C1 segment of cervical spinal cord (tissue), 14 donors: ENCODE measurements at regions not wholly inside any gene's neighbourhood (a gene's known extent, or its start where the extent isn't known, plus 50 kb on each side); places are given as distances from the start of the nearest gene placed in this dataset.

Source experiments
- DNase-seq, 14 donors: peaks; one replicate each; lab custom pipeline; 2025; lab: John Stamatoyannopoulos, UW

DNA sequence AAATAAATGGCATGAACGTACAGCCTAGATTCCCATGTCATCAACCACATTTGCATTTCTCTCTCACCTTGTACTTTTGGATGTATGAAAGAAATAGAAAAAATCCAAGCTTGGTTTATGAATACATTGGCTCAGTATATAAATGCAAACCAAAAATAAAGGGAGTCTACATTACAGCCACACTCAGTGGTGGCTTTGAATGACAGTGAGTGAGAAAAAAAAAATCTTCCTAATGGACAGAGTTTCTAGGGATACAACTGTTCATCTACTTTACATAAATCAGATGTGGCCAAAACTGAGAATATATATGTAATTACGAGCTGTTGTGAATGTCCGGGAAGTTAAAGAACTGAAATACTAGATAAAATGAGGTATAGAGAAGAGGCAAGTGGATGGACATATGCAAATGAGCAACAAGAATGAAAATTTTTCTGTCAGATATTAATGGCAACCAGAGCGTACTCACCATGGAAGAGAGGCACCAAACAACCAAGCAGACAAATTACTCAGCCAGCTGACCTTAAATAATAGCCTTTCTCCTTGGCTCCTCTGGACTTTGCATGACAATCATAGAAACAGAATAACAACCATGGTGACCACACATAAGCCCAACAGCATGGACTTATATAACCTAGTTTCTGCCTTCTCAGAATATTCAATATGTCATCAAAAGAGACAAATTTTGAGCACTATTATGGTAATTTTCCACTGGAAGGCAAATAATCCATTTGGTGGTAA is 1305.8 kb downstream of the OTOL1 start:
- DNase-seq: no peak

DNA sequence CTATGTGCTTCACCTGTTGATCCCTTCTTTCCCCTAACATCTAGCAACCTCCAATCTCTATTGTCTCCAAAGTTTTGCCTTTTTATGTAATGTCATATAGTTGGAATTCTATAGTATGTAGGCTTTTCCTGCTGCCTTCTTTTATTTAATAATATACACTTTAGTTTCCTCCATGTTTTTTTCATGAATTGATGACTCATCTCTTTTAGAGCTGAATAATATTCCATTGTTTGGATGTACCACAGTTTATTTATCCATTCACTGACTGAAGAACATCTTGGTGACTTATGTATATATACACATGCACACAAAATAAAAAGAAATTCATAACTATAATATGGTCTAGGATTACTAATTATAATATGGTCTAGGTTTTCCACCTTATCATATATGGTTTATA is 1314.2 kb downstream of the OTOL1 start:
- no peak for DNase-seq

DNA sequence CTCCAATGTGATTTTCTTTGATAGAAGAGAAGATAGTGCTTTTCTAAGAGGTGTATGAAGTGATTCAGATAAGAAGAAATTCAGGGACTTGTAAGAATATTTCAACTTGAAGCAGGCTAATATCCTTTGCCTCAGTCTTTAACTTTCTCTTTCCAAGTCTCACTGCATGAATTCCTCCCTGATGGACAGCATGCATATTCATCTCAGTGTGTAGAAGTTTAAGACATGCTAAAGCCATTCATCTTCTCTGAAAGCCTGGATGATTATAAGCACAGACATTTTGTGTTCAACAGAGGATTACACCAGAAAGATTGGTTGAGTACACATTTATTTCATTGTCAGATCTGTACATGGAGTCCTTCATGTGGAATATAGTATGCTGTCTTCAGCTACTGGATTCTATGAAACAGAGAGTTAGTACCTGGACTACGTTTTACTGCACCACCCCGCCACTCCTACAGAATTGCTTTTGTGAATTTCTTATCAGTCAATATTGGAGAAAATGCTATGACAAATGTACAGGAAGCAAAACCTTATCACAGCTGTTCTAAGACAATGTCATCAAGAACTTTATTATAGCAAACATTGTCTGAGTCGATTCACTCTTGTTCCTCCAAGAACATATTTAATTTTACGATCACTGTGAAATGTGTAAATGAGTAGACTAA is 1346.1 kb downstream of the OTOL1 start:
- DNase-seq: no peak

DNA sequence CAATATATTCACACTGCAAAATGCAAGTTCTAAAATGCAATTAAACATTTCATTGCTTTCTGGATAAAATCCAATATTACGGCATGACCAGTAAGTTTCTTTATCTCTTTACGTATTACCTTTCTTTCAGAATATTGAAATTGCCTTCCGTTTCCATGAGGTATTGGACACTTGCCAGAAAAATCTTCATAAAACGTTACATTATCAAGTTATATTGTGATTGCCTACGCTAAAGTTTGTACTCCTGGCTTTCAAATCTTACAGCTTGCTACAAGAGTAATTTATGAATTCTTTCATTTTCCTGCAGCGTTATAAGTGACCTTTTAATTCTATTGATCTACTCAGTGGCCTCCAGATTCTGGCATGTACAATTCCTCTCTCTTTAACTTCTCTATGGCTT is 1349.3 kb downstream of the OTOL1 start:
- DNase-seq: no peak

DNA sequence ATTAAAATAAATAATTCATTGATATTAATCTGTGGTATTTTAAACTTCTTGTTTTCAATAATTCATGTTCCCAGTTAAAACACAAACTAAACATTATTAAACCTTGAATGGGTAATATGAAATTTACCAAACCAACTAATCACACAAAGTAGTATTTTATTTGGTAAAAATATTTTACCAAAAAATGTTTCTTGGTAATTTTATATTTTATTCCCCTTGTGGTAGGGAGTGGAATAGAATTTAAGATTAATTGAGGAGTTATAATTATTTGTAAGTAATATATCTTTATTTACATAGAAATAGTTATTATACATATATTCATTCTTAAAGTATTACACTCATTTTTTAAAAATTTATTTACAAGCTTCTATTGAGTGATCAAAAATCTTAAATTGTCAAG is 1350.9 kb downstream of the OTOL1 start:
- DNase-seq: no peak

DNA sequence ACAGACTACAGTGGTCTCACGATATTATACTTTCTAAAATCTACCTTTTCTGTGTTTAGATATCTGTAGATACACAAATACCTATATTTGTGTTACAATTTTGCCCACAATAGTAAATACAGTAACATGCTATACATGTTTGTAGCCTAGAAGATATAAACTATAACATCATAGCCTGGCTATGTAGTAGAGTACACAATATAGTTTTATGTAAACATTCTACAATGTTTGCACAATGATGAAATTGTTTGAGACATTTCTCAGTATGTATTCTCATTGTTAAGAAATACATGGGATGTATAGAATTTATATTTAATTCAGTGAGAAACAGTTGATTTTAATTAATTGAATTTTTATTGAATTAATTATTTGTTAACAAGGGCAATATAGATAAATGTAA is 1367.0 kb downstream of the OTOL1 start:
- DNase-seq: no peak

DNA sequence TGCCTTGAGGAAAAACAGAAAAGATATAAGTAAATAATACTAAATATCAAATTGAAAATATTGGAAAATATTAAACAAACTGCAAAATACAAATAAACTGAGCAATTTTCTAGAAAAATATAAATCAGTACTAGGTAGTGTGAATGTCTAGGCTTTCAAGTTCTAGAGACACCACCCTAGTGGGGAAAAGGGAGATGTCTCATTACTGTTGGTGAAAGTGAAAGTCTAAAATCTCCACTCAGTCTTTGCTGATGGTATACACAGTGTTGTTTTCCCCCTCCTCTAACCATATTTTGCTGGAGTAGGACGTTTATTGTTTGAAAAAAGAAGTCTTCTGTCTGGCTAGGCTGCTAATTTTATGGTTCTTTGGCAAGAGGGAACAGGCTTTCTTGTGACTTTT is 1368.9 kb downstream of the OTOL1 start:
- no peak for DNase-seq

DNA sequence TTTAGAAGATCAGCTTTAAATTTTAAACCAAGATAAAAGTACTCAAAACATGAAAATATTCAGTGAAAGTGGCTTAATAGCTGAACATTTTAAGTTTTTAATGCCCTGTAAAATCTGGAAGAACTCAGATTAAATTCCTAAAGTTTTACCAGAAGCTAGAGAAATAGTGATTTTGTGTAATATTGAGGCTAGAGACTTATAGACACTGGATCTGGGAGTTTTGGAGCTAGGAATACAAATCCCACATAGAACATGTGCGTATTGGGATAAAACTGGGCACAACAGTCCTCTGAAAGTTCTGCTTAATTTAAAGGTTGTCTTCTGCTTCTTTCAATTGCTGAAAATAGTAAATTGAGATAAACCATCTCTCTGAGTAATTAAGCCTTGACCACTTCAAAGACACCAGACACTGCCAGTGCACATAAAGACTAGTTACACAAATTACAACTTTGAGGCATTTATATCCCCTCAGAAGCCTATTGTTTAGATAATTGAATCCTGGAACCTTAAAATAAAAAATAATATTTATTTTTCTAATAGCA is 1382.5 kb downstream of the OTOL1 start:
- no peak for DNase-seq

DNA sequence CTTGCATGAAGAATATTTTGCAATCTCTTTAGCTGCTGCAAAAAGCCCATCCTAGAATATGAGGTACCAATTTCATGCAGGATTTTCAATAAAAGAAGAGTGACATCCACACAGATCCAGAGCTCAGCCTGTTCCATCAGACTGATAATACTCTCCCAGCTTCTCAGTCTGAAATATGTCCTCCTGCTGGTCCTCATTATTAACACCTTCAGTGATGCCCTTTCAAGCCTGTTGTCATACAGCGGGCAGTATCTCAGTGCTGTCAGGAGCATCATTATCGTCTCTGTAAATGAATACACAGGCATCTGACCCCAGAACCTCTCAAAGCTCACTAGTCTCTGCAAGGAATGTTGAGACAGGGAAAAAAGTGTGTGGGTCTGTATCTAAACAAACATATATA is 1387.8 kb downstream of the OTOL1 start:
- no peak for DNase-seq

DNA sequence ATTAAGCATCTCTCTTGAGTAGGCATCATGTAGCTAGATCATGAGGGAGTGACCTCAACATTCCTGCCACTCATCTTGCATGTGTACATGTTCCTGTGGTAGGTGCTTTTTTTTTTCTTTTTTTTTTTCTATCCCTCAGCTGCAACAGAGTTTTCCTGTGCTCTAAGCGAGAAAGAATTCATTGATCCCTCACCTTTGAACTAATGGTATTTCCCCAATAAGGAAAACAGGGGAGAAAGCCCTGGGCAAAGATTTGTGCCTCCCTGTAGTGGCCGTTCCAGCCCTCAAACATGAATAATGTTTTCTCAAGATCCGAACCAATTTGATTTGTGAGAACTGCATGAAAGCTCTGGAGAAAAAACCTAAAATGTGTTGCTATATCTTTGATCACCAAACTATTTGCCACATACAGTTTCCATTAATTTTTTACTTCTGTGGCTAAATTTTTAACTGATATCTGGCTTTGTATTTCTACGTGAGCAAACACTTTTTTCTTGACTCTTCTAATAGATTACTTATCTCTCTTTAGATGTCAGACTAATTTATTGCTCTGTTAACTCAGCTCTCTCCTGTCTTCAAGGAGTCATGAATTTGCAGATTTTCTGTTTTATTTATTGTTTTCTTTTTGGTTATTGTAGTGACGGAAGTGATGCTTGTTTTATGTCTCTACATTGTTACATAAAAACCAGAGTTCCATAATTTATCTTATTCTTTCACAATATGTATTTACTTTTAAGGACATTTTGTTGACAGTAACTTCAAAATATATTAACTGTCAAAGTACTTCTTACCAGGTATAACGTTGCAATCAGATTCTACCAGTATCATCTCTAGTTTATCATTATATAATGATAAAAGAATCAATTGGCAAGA is 1396.5 kb downstream of the OTOL1 start:
- no peak for DNase-seq

DNA sequence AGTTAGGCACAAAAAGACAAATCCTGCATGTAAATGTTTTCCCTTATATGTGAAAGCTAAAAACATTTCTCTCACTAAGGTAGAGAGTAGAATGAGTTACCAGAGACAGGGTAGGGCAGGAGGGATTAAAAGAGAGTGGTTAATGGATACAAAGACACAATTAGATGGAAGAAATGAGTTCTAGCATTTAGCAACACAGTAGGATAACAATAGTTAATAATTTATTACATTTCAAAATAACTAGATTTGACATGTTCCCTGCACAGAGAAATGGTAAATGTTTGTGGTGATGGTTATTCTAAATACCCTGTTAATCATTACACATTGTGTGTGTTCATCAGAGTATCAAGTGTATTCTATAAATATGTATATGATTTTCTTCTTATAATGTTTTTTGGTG is 1400.7 kb downstream of the OTOL1 start:
- no peak for DNase-seq

DNA sequence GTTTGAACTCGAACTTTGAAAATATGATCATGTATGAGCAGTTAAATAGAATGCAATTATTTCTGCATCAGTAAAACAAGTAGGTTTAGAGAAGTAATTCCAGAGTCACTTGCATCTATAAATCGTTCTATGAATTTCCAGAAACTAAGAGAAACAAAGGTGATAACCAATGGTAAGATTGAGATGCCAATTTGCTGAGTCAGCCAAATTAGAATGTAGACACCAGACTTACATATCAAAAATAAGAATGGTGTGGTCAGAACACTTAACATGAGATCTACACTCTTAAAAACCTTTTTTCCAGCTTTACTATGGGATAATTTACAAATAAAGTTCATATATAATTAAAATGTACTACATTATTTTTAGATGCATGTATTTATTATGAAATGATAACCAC is 1435.9 kb downstream of the OTOL1 start:
- DNase-seq: no peak

DNA sequence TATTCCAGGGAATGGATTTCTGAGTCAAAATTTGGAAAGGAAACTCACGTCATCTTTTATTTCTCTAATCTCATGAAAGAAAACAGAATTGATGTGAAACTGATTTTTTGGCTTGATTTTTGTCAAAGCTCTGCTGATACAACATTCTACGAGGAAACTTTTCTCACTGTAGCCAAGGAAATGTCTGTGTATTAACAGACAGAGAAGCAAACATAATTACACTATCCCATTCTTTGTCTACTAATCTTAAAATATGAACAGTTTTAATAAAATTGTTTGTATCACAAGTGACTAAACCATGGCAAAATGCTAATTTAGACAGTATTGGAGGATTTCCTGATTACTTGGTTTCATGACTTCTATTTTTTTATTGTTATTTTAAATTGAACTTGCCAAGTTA is 1437.0 kb downstream of the OTOL1 start:
- DNase-seq: no peak

DNA sequence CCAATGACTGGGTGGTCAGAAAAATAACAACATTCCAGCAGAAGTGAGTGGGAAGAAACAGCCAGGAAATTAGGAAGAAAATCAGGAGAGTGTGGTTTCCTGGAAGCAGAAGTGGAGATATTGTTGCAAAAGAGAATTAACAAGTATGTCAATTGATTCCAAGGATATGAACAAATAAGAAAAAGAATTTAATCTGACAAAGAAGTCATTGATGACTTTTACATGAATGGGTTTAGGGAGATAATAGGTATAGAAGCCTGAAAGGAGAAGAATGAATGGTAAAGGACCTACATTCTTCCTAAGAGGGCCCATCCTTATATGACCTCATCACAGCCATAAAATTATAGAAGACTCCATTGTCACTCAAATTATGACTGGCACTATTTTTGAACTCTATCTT is 1440.1 kb downstream of the OTOL1 start:
- DNase-seq: no peak

DNA sequence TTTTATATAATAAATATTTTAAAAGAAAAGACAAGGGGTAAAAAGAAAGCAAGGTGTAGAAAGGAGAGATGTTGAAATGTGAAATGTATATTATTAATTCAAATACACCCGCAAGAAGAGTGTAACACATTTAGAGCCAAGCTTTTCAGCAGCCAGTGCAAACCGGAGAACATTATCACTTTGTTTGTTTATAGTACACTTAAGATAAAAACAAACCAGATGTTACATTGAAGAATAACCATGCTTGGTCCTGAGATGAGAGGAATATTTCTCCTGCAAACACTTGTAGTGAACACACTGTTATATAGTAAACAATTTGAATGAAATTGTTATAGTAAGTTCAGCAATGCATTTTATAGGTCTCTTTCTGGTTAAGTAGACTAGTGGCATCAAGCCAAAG is 1441.5 kb downstream of the OTOL1 start:
- no peak for DNase-seq

DNA sequence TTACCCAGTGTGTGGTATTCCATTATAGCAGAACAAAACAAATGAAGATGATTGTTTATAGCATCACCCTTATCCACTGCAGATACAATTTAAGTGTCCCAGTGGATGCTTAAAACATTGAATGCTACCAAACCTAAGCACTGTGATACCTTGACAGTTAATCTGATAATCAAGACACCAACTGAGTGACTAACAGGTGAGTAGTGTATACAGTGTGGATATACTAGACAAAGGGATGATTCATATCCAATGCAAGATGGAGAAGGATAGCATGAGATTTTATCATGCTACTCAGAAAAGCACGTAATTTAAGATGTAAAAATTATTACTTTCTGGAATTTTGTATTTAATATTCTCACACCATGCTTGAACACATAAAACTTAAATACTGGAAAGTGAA is 1449.0 kb downstream of the OTOL1 start:
- no peak for DNase-seq

DNA sequence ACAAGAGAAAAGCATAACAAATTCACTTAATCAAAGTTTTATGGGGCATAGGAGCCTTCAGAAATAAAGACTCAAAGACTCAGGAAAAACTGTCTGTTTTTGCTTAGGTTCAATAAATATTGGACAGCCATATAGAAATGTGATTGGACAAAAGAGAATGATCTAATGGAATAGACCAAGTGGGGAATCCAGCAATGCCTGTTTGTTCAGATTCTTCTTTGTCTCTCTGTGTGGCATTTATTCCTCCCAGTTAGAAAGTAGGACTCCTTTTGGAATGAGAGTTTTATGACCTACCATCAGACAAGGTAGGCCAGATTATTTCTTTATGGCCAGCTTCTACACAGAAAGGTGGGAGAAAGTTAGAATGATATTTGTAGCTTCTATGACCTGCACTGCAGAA is 1460.1 kb downstream of the OTOL1 start:
- DNase-seq: no peak

DNA sequence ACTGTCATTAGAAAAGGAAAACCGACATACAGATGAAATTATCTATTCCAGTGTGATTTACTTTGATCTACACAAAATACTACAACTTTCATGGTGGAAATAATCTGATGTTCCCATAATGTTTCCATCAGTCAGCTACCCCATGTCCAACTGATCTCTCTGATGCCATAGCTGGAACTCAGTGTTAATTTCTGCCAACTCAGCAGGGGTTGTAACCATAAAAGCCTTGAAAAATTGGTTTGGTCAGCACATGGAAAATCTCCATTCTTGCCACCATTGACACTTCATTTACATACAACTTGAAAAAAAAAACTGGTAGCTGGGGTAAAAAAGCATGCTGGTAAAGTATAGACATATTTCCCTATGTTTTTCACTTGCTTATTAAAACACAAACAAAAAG is 1463.7 kb downstream of the OTOL1 start:
- no peak for DNase-seq

DNA sequence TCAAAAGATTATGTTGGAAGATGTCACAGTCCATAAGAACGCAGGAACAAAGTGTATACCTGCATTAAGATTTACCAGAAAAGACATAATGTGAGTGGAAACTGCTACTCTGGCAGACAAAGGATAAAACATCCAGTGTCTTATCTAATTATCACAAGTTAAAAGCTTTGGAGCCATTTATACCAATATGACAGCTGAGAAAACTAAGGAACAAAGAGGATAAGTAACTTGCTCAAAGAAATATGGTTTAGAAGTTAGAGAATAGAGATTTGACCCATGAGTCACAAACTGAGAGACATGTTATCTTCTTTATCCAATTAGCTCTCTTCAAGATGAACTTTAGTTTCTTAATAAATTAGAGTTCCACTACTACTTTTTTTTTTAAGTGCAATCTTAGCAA is 1473.7 kb downstream of the OTOL1 start:
- no peak for DNase-seq

DNA sequence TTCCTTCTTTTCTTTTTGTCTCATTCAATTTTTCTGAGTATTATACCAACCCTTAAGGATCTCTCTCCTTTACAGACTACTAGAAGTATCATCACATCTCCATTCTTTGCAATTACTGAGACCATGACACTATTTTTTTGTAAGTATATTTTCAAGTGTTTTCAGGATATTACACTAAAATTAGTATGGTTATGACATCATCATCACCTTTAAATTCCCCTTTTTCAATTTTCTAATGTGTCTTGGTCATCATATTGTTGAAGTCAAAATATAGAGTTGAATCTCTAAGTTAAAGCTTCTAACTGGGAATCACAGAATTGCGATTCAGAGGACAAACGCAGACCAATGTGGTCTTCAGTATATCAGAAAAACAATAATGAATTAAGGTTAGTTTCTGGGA is 1475.1 kb downstream of the OTOL1 start:
- DNase-seq: no peak

DNA sequence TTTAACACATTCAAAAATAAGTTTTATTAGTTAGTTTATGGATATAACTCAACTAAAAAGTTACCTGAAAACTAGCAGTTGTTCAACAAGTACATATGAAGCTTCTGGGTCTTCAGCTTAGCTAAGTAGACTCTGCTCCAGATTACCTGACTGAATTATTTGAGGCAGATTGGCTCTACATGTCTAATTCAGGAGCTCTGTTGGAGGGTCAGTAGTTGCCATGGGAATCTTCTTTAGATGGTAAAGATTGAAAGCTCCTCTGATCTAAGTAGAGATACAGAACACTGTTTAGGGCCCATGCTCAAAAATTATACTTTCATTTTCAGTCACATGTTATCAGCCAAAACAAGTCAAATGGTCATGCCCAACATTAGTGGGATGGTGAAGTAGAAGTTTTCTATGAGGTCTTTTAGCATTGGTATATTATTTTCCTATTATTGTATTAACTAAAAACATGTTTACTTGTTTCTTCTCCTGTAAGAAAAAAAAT is 1476.9 kb downstream of the OTOL1 start:
- no peak for DNase-seq

DNA sequence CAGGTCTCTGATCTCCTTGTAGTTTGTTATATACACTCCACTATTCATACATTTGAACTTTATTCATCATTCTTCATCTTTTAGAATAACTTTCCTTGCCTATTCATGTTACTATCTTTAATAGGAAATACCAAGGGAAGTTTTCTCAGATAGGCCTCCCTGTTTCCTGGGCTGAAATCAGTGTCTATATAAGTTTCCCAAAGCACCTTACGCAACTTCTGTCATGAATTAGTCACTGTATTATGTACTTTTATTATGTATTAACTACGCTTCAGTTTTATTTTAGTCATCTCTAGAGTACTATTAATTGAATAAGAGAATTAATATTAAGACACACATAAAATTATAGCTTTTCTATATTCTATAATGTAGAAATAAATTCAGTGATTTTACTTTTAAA is 1481.5 kb downstream of the OTOL1 start:
- DNase-seq: no peak
